ENCODE measurements at regions not wholly inside any gene's neighbourhood (a gene's known extent, or its start where the extent isn't known, plus 50 kb on each side); places are given as distances from the start of the nearest gene placed in this dataset.

DNA sequence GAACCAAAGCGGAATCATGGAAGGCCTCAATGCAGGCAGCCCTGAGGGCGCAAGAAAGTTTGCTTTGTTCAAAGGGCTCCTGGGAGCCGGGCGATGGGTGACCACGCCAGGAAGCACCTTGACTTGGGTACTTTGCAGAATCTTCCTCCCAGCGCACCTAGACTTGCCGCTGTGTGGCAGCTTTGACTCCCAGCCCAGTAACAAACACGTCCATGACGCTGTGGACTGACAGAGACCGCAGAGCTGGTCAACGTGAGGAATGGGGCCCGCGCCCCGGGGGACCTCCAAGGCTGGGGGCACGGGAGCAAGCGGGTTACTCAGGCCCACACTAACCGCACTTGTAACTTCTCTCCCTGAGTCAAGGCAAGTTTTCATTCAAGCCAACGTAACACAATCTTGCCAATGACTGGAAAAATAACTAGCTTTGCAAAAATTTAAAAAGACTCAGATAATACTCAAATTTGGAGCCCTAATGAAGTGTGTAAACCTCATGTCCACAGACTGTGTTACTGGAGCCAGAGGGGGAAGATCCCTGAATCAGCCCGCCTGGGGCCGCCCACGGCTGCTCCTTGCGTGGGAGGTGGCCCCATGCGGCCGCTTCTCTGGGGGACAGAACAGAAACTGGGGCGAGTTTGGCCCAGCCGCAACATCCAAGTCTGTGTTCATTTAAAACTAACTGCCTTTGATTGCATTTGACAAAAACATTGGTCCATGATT, 130.8 kb downstream of the DNAJB6 start:
- H3K27ac Mint-ChIP-seq, result no peak overlapping the region
- ATAC-seq, result no peak

GRCh38 chr7:157468221-157469111, 131.7 kb downstream of the DNAJB6 start:
- Mint-ChIP-seq H3K27ac (no peak overlapping the region), H3K4me1 (peaks cover 19% of the 10 kb centered on the region), H3K36me3 (no peaks in the 10 kb centered on the region), H3K4me3 (no peak overlapping the region), H3K9me3 (no peaks in the 10 kb centered on the region)
- ATAC-seq (no peak), DNase-seq (ENCODE audit: low spot score in 2 of 2) (no peak)

More for the DNA sequence above, 130.8 kb downstream of the DNAJB6 start:
- no peaks in the 10 kb centered on the region for H3K9me3 Mint-ChIP-seq
- H3K36me3 Mint-ChIP-seq, result no peaks in the 10 kb centered on the region
- H3K4me3 Mint-ChIP-seq, result no peak overlapping the region
- DNase-seq (ENCODE audit: low spot score in 2 of 2), result no peak
- H3K4me1 Mint-ChIP-seq, result peaks cover 23% of the 10 kb centered on the region

GRCh38 chr7:157469181-157470016, 132.6 kb downstream of the DNAJB6 start:
- Mint-ChIP-seq H3K4me1 (peaks cover 19% of the 10 kb centered on the region), H3K9me3 (peaks cover 4% of the 10 kb centered on the region), H3K36me3 (no peaks in the 10 kb centered on the region), H3K27ac (no peak overlapping the region), H3K4me3 (no peak overlapping the region)
- DNase-seq (ENCODE audit: low spot score in 2 of 2) (no peak), ATAC-seq (no peak)

DNA sequence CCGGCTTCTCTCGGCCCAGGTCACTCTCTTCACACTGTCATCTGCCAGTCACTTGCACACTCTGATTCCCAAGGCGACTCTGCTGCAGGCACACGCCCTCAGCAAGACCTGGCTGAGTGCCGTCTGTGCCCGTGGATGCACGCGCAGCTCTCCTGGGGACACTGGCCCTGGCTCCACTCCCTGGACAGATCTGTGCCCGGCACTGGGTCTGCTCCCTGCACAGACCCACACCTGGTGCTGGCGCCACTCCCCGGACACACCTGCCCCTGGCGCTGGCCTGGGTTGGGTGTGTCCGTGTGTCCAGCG, 133.2 kb downstream of the DNAJB6 start:
- ATAC-seq, result no peak
- Mint-ChIP-seq H3K36me3 (no peaks in the 10 kb centered on the region), H3K4me3 (no peak overlapping the region), H3K4me1 (peaks cover 24% of the 10 kb centered on the region), H3K9me3 (peaks cover 4% of the 10 kb centered on the region), H3K27ac (no peak overlapping the region)
- no peak for DNase-seq (ENCODE audit: low spot score in 2 of 2)

- Mint-ChIP-seq H3K27ac (peak overlapping the region; percentile 60), H3K9me3 (peaks cover 4% of the 10 kb centered on the region), H3K4me3 (no peak overlapping the region), H3K4me1 (peaks cover 25% of the 10 kb centered on the region), H3K36me3 (no peaks in the 10 kb centered on the region)
- ATAC-seq (no peak), DNase-seq (ENCODE audit: low spot score in 2 of 2) (no peak)
Observed at GRCh38 chr7:157470701-157471131, 133.9 kb downstream of the DNAJB6 start.

DNA sequence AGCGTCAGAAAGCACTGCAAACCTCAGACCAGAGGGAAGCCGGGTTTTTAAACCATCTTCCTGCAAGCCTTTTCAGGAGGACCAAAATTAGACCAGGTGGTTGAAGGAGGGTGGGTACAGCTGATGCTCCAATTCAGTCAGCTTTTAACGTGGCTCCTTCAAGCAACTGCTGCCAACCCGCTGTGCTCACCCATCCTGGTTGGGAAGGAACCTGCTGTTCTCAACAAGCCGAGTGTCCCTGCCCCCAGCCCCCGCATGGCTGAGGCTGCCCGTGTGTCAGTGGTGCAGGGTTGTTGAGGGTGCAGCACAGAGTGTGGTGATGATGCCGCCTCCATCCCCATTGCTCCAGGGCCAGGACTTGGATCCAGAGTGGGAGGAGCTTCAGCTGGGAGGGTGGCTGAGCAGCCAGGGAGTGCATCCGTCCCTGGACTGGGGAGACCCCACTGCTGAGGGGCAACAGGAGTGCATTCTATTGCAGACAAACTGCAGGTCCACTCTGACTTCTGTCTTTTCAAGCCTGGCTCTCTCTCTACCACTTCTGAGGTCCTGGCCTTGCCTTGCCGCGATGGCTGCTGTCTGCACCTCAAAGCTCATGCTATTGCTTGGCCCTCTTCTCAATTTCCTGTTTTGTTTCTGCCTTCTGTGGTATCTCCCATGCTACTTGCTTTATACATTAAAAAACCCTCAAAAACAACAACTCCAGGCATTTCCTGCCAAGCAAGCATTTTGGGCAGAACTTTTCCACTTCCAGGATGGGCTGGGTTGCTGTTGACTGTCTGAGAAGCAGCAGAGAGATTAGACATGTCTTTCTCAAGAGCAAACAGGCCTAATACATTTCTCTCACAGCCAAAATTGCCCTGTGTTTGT, 134.7 kb downstream of the DNAJB6 start:
- Mint-ChIP-seq H3K9me3 (peaks cover 4% of the 10 kb centered on the region), H3K4me3 (peak overlapping the region; percentile 36), H3K27ac (peak overlapping the region; percentile 60), H3K36me3 (no peaks in the 10 kb centered on the region), H3K4me1 (peaks cover 25% of the 10 kb centered on the region)
- peak; percentile 69 for ATAC-seq
- peak in 1 of 2 donors; percentile 53 for DNase-seq (ENCODE audit: low spot score in 2 of 2)

- Mint-ChIP-seq H3K4me1 (peaks cover 26% of the 10 kb centered on the region), H3K4me3 (no peak overlapping the region), H3K27ac (no peak overlapping the region), H3K36me3 (no peaks in the 10 kb centered on the region), H3K9me3 (peaks cover 4% of the 10 kb centered on the region)
- DNase-seq (ENCODE audit: low spot score in 2 of 2) (peak in 1 of 2 donors; percentile 45), ATAC-seq (no peak)
Observed at GRCh38 chr7:157472311-157473050, 135.7 kb downstream of the DNAJB6 start.

GRCh38 chr7:157473051-157473569, 136.3 kb downstream of the DNAJB6 start:
- Mint-ChIP-seq H3K27ac (no peak overlapping the region), H3K36me3 (no peaks in the 10 kb centered on the region), H3K9me3 (peaks cover 4% of the 10 kb centered on the region), H3K4me3 (no peak overlapping the region), H3K4me1 (peaks cover 32% of the 10 kb centered on the region)
- DNase-seq (ENCODE audit: low spot score in 2 of 2) (no peak), ATAC-seq (no peak)

DNA sequence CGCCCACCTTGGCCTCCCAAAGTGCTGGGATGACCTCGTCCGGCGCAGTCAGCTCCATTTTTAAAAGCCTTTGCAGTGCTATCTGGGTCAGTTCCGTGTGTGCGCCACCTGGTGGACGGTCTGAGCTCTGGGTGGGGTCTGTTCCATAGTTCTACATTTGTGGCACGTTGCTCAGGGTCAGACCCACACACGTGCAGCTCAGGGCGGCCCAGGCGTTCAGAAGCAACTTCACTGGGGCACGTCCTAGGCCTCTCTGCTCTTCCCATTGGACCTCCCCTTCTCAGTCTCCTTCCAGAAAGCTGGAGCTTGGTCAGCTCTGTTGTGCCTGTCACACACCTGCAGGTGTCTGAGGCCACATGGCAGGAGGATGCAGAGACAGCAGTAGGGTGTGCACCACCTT, 137.9 kb downstream of the DNAJB6 start:
- DNase-seq (ENCODE audit: low spot score in 2 of 2), result peak in 1 of 2 donors; percentile 61
- H3K4me3 Mint-ChIP-seq, result no peak overlapping the region
- no peak overlapping the region for H3K27ac Mint-ChIP-seq
- no peak for ATAC-seq
- H3K36me3 Mint-ChIP-seq, result no peaks in the 10 kb centered on the region
- peaks cover 4% of the 10 kb centered on the region for H3K9me3 Mint-ChIP-seq
- H3K4me1 Mint-ChIP-seq, result peaks cover 45% of the 10 kb centered on the region

GRCh38 chr7:157475095-157475494, 138.3 kb downstream of the DNAJB6 start:
- Mint-ChIP-seq H3K4me1 (peaks cover 45% of the 10 kb centered on the region), H3K9me3 (peaks cover 4% of the 10 kb centered on the region), H3K27ac (no peak overlapping the region), H3K36me3 (no peaks in the 10 kb centered on the region), H3K4me3 (no peak overlapping the region)
- ATAC-seq, result no peak
- DNase-seq (ENCODE audit: low spot score in 2 of 2), result no peak

DNA sequence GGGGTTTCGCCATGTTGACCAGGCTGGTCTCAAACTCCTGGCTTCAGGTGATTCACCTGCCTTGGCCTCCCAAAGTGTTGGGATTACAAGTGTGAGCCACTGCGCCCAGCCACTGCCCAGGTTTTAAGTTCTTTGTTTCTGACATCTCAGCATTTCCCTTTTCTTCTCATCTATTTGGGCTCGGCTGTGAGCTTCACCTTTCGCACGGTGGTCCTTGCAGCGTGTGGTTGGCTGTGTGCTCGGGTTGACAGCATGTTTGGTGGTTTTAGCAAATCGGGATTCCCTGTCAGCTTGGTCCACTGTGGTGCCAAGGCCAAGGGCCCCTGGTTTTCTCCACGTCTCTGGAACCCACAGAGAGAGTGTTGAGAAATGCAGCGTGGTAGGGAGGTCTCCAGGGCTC, 138.8 kb downstream of the DNAJB6 start:
- ATAC-seq (no peak), DNase-seq (ENCODE audit: low spot score in 2 of 2) (no peak)
- Mint-ChIP-seq H3K9me3 (peaks cover 4% of the 10 kb centered on the region), H3K36me3 (no peaks in the 10 kb centered on the region), H3K27ac (no peak overlapping the region), H3K4me3 (no peak overlapping the region), H3K4me1 (peaks cover 44% of the 10 kb centered on the region)

DNA sequence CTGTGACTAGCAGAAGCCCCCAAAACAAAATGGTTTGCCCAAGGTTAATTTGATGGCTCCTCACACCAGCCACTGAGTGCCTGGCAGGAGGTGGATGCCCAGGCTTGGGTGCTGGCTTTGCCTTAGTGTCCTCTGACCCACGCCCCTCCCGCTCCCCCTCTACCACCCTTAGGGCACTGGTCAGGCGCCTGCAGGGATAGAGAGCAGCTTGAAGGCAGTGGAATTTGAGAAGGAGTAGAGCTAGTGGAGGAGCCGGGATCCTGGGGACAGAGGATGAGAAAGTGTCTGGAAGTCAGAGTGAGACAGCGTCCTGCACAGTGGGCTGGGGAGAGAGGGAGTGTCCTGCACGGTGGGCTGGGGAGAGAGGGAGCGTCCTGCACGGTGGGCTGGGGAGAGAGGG, 139.4 kb downstream of the DNAJB6 start:
- ATAC-seq, result no peak
- peaks cover 38% of the 10 kb centered on the region for H3K4me1 Mint-ChIP-seq
- no peak for DNase-seq (ENCODE audit: low spot score in 2 of 2)

DNA sequence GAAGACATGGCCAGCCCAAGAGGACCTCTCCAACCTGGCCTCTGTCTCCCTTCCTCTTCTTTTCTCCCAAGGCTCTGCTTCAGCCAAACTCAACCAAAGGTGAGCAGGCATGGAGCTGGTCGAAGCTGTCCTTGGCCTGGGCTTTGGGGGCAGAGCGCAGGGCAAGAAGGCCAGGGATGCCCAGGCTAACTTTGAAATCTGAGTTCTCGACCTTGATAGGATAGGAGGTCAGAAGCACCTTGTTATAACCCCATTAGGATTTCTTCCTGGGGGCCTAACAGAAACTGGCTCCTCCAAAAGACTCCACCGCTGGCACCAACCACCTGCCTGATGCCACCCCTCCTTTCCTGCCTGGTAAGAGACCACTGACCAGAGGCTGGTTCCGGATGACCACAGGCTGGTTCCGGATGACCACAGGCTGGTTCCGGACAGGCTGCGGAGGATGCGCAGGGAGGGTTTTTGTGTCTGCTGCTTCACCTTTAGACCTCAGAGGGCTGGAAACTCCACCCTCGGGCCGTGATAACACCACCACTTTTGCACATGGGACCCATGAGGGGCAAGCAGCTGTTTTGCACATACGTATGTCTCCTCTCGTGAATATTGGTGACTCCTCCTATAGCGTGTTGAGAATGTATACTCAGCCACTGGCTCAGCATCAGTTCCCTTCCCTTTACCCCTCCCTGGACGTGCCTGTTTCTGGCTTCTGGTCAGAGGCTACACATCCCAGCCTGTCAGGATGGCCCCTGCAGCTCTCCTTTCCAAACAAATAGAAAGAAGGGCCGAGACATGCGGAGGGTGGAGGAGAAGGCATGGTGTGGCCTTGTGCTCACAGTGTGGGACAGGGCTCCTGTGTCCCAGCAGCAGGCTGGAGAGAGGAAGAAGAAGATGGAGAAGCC, 140.1 kb downstream of the DNAJB6 start:
- H3K4me3 Mint-ChIP-seq, result no peak overlapping the region
- H3K27ac Mint-ChIP-seq, result peak overlapping the region; percentile 22

More for the DNA sequence above, 139.4 kb downstream of the DNAJB6 start:
- Mint-ChIP-seq H3K9me3 (peaks cover 4% of the 10 kb centered on the region), H3K27ac (peak overlapping the region; percentile 22), H3K36me3 (no peaks in the 10 kb centered on the region), H3K4me3 (no peak overlapping the region)

More for the DNA sequence above, 140.1 kb downstream of the DNAJB6 start:
- DNase-seq (ENCODE audit: low spot score in 2 of 2) (no peak), ATAC-seq (no peak)
- Mint-ChIP-seq H3K36me3 (no peaks in the 10 kb centered on the region), H3K9me3 (peaks cover 4% of the 10 kb centered on the region), H3K4me1 (peaks cover 31% of the 10 kb centered on the region)
